ENCODE measurements at regions not wholly inside any gene's neighbourhood (a gene's known extent, or its start where the extent isn't known, plus 50 kb on each side); places are given as distances from the start of the nearest gene placed in this dataset.
"Not testable (repeated sequence)": the region's sequence is repeated elsewhere in the genome, so short reads cannot be mapped to it uniquely, and the experiment has no call there.

- not testable (repeated sequence) for H3K4me1 Mint-ChIP-seq, H3K27ac Mint-ChIP-seq, DNase-seq, H3K27me3 Mint-ChIP-seq, H3K4me3 Mint-ChIP-seq, ATAC-seq
- H3K9me3 Mint-ChIP-seq, result peaks cover 14 to 26% of the 10 kb centered on the region in 2 donors
Measured at GRCh38 chr12:126983735-126984134, 1283.2 kb upstream of the TMEM132C start.

- not testable (repeated sequence) for H3K4me1 Mint-ChIP-seq, ATAC-seq, H3K27ac Mint-ChIP-seq, DNase-seq, H3K27me3 Mint-ChIP-seq, H3K4me3 Mint-ChIP-seq
- H3K9me3 Mint-ChIP-seq, result peaks cover 14 to 26% of the 10 kb centered on the region in 2 donors
Measured at GRCh38 chr12:126985663-126986062, 1281.3 kb upstream of the TMEM132C start.

- no peaks in the 10 kb centered on the region for H3K4me1 Mint-ChIP-seq
- peaks cover 0 to 13% of the 10 kb centered on the region in 2 donors for H3K9me3 Mint-ChIP-seq
- no peak overlapping the region for H3K4me3 Mint-ChIP-seq
- H3K27me3 Mint-ChIP-seq, result no peaks in the 10 kb centered on the region
- DNase-seq (no peak), ATAC-seq (no peak)
- H3K27ac Mint-ChIP-seq, result no peak overlapping the region
Measured at GRCh38 chr12:126989532-126989931, 1277.4 kb upstream of the TMEM132C start.

GRCh38 chr12:126993898-126994297, 1273.1 kb upstream of the TMEM132C start:
- no peak for DNase-seq
- ATAC-seq, result no peak
- Mint-ChIP-seq H3K9me3 (no peaks in the 10 kb centered on the region), H3K27ac (no peak overlapping the region), H3K4me3 (no peak overlapping the region), H3K27me3 (peaks cover 5% of the 10 kb centered on the region), H3K4me1 (no peaks in the 10 kb centered on the region)

- no peak overlapping the region for H3K27ac Mint-ChIP-seq
- DNase-seq (no peak), ATAC-seq (no peak)
- H3K27me3 Mint-ChIP-seq, result peaks cover 5% of the 10 kb centered on the region
- H3K4me1 Mint-ChIP-seq, result no peaks in the 10 kb centered on the region
- H3K4me3 Mint-ChIP-seq, result no peak overlapping the region
- no peaks in the 10 kb centered on the region for H3K9me3 Mint-ChIP-seq
Measured at GRCh38 chr12:126994599-126994998, 1272.4 kb upstream of the TMEM132C start.

- no peak overlapping the region for H3K27ac Mint-ChIP-seq
- no peak overlapping the region for H3K4me3 Mint-ChIP-seq
- ATAC-seq (no peak), DNase-seq (no peak)
- H3K4me1 Mint-ChIP-seq, result no peaks in the 10 kb centered on the region
- H3K9me3 Mint-ChIP-seq, result no peaks in the 10 kb centered on the region
- peaks cover 5% of the 10 kb centered on the region for H3K27me3 Mint-ChIP-seq
Measured at GRCh38 chr12:126998031-126998430, 1268.9 kb upstream of the TMEM132C start.

- Mint-ChIP-seq H3K27me3 (peaks cover 5% of the 10 kb centered on the region), H3K27ac (no peak overlapping the region), H3K9me3 (no peaks in the 10 kb centered on the region), H3K4me3 (no peak overlapping the region), H3K4me1 (no peaks in the 10 kb centered on the region)
- ATAC-seq (no peak), DNase-seq (no peak)
Measured at GRCh38 chr12:126998747-126999285, 1268.2 kb upstream of the TMEM132C start.

GRCh38 chr12:126999352-126999751, 1267.6 kb upstream of the TMEM132C start:
- H3K9me3 Mint-ChIP-seq, result no peaks in the 10 kb centered on the region

GRCh38 chr12:127005406-127005805, 1261.6 kb upstream of the TMEM132C start:
- peaks cover under 1% of the 10 kb centered on the region for H3K27me3 Mint-ChIP-seq
- DNase-seq, result no peak
- no peak overlapping the region for H3K4me3 Mint-ChIP-seq
- no peaks in the 10 kb centered on the region for H3K9me3 Mint-ChIP-seq
- H3K27ac Mint-ChIP-seq, result no peak overlapping the region
- no peak for ATAC-seq
- H3K4me1 Mint-ChIP-seq, result no peaks in the 10 kb centered on the region

More at GRCh38 chr12:126999352-126999751, 1267.6 kb upstream of the TMEM132C start:
- peaks cover 5% of the 10 kb centered on the region for H3K27me3 Mint-ChIP-seq
- H3K4me3 Mint-ChIP-seq, result no peak overlapping the region
- ATAC-seq (no peak), DNase-seq (no peak)
- H3K4me1 Mint-ChIP-seq, result no peaks in the 10 kb centered on the region
- no peak overlapping the region for H3K27ac Mint-ChIP-seq

GRCh38 chr12:127006972-127007371, 1260.0 kb upstream of the TMEM132C start:
- H3K9me3 Mint-ChIP-seq, result no peaks in the 10 kb centered on the region
- peaks cover 8% of the 10 kb centered on the region for H3K27me3 Mint-ChIP-seq
- H3K27ac Mint-ChIP-seq, result no peak overlapping the region
- H3K4me3 Mint-ChIP-seq, result no peak overlapping the region
- no peaks in the 10 kb centered on the region for H3K4me1 Mint-ChIP-seq
- ATAC-seq (no peak), DNase-seq (no peak)

- no peak for DNase-seq
- H3K9me3 Mint-ChIP-seq, result no peaks in the 10 kb centered on the region
- no peak for ATAC-seq
- H3K27me3 Mint-ChIP-seq, result peaks cover 8% of the 10 kb centered on the region
- no peak overlapping the region for H3K27ac Mint-ChIP-seq
- no peaks in the 10 kb centered on the region for H3K4me1 Mint-ChIP-seq
- H3K4me3 Mint-ChIP-seq, result no peak overlapping the region
Measured at GRCh38 chr12:127008755-127009403, 1258.1 kb upstream of the TMEM132C start.

GRCh38 chr12:127012109-127012508, 1254.9 kb upstream of the TMEM132C start:
- ATAC-seq, result no peak
- Mint-ChIP-seq H3K4me1 (no peaks in the 10 kb centered on the region), H3K27me3 (peaks cover 8% of the 10 kb centered on the region), H3K4me3 (no peak overlapping the region), H3K9me3 (no peaks in the 10 kb centered on the region), H3K27ac (no peak overlapping the region)
- no peak for DNase-seq

GRCh38 chr12:127013197-127013596, 1253.8 kb upstream of the TMEM132C start:
- Mint-ChIP-seq H3K27ac (no peak overlapping the region), H3K4me3 (no peak overlapping the region), H3K9me3 (no peaks in the 10 kb centered on the region), H3K27me3 (peaks cover 8% of the 10 kb centered on the region), H3K4me1 (no peaks in the 10 kb centered on the region)
- ATAC-seq (no peak), DNase-seq (no peak)

GRCh38 chr12:127014079-127014478, 1252.9 kb upstream of the TMEM132C start:
- Mint-ChIP-seq H3K4me1 (no peaks in the 10 kb centered on the region), H3K27me3 (peaks cover 8% of the 10 kb centered on the region), H3K27ac (no peak overlapping the region), H3K4me3 (no peak overlapping the region), H3K9me3 (no peaks in the 10 kb centered on the region)
- ATAC-seq (no peak), DNase-seq (no peak)

- ATAC-seq, result no peak
- Mint-ChIP-seq H3K4me1 (no peaks in the 10 kb centered on the region), H3K9me3 (no peaks in the 10 kb centered on the region)
Measured at GRCh38 chr12:127024791-127025190, 1242.2 kb upstream of the TMEM132C start.

GRCh38 chr12:127025545-127025944, 1241.4 kb upstream of the TMEM132C start:
- H3K27me3 Mint-ChIP-seq, result peaks cover 8% of the 10 kb centered on the region
- H3K4me1 Mint-ChIP-seq, result no peaks in the 10 kb centered on the region
- no peak overlapping the region for H3K27ac Mint-ChIP-seq
- H3K9me3 Mint-ChIP-seq, result no peaks in the 10 kb centered on the region
- ATAC-seq, result no peak
- DNase-seq, result no peak
- no peak overlapping the region for H3K4me3 Mint-ChIP-seq

More at GRCh38 chr12:127024791-127025190, 1242.2 kb upstream of the TMEM132C start:
- no peak for DNase-seq
- Mint-ChIP-seq H3K27ac (no peak overlapping the region), H3K4me3 (no peak overlapping the region), H3K27me3 (peaks cover 8% of the 10 kb centered on the region)
